Kidney capillary endothelial cell (primary cell): ENCODE measurements at regions not wholly inside any gene's neighbourhood (a gene's known extent, or its start where the extent isn't known, plus 50 kb on each side); places are given as distances from the start of the nearest gene placed in this dataset.
A peak's percentile ranks its signal among the peaks of the same experiment; 100 is the strongest.

ENCODE experiments used
- DNase-seq: peaks from one replicate; pipeline ENCODE4 v3.0.0-alpha.2; 2018; ENCODE audit warnings: low spot score

- no peak for DNase-seq
These were observed 792.0 kb downstream of the UQCRFS1 start for GRCh38 chr19:28420811-28421550.

- no peak for DNase-seq
These were observed 793.6 kb downstream of the UQCRFS1 start for GRCh38 chr19:28419312-28419711.

DNA sequence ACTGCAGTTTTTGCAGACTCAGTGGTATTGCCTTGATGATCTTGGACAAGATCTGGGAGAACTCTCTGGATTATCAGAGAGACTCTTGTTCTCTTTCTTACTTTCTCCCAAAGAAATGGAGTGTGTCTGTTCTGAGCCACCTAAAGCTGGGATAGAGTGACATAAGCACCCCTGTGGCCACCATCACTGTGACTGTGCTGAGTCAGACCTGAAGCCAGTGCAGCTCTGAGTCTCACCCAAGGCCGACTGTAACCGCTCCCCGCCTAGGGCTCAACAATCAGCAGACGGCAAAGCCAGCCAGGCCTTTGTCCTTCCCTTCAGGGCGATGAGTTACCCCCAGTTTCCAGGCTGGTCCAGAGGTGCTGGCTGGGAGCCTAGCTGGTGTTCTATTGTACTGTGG, 795.6 kb downstream of the UQCRFS1 start:
- no peak for DNase-seq

DNA sequence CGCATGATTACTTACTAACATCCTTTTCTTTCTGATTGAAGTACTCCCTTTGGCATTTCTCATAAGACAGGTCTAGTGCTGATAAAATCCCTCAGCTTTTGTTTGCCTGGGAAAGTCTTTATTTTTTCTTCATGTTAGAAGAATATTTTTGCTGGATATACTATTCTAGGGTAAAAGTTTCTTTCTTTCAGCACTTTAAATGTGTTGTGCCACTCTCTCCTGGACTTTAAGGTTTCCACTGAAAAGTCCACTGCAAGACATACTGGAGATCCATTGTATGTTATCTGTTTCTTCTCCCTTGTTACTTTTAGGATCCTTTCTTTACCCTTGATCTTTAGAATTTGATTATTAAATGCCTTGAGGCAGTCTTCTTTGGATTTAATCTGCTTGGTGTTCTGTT, 796.7 kb downstream of the UQCRFS1 start:
- DNase-seq: no peak

- no peak for DNase-seq
These were observed 798.2 kb downstream of the UQCRFS1 start for GRCh38 chr19:28414748-28415147.

- DNase-seq: no peak
These were observed 803.1 kb downstream of the UQCRFS1 start for GRCh38 chr19:28409859-28410258.

GRCh38 chr19:28406966-28407365, 806.0 kb downstream of the UQCRFS1 start:
- DNase-seq: no peak

DNA sequence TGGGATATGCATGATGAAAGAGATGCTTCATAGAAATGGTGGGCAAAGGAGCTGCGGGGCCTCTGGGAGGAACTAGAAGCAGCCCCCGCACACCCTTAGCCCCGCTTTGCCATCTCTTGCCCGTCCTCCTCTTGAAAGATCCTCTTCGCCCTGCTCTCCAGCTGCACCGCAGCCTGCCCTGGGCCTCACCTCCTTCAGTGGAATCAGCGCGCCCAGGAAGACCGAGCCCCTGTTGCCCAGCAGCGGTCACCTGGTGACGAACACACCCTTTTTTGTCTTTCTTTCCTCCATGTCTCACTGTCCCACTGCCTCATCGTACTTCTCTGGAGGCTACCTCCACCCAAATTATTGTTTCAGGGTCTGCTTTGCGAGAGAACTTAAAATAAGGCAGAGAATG, 807.6 kb downstream of the UQCRFS1 start:
- no peak for DNase-seq

DNA sequence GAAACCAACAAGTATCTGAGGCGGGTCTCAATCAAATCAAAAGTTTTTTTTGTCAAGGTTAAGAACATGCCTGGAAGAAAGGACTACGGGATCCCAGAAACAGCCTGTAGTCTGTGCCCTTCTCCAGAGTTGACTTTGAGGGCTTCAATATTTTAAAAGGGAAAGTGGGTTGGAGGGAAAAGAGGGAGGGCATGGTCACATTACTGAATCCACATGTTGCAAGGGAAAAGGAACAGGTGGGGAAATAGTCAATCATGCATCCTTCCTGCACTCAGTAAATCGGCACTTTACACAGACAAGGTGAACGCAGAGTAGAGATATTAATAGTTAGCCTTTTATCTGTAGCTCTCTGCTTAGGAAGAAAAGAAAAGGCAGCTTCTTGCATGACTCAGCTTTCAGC, 808.5 kb downstream of the UQCRFS1 start:
- no peak for DNase-seq

GRCh38 chr19:28403690-28404089, 809.3 kb downstream of the UQCRFS1 start:
- DNase-seq: peak; percentile 64

DNA sequence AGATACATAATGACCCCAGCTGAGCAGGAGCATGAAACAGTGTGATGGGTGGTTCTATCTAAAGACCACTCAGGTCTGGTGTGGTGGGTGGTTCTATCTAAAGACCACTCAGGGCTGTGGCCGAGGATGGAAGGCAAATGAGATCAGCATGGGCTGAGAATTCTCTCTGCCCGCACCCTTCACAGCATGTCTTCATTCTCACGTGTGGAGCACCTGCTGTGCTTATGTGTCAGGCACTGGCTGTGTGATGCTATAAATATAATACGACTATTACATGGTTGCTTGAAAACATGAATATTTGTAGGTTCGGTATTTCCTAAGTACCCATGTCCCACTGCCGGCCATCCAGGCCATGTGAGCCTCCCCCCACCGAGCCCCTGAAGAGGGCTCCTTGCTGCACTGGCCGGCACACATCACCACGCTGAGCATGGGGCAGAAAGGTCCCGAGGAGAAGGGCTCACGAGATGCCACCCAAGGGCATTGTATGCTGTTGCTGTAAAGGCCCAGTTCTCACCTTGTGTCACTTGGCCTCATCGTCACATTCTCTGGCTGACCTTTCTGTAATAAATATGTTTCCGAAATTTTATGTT, 810.2 kb downstream of the UQCRFS1 start:
- DNase-seq: no peak

- DNase-seq: peak; percentile 21
These were observed 811.1 kb downstream of the UQCRFS1 start for GRCh38 chr19:28401739-28402424.

- no peak for DNase-seq
These were observed 811.8 kb downstream of the UQCRFS1 start for GRCh38 chr19:28400953-28401671.

DNA sequence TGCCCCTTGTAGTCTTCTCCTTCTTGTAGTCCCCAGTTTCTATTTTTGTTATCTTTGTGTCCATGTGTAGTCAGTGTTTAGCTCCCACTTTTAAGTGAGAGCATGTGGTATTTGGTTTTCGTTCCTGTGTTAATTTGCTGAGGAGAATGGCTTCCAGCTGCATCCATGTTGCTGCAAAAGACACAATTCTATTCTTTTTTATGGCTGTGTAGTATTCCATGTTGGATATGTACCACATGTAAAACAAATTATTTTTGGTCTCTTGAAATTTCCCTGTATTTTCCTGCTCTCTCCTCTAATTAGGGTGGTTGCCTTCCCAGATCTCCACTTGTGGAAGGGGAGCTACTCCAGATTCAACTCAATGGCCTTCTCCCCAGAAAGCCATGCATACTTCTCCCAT, 813.8 kb downstream of the UQCRFS1 start:
- no peak for DNase-seq

DNA sequence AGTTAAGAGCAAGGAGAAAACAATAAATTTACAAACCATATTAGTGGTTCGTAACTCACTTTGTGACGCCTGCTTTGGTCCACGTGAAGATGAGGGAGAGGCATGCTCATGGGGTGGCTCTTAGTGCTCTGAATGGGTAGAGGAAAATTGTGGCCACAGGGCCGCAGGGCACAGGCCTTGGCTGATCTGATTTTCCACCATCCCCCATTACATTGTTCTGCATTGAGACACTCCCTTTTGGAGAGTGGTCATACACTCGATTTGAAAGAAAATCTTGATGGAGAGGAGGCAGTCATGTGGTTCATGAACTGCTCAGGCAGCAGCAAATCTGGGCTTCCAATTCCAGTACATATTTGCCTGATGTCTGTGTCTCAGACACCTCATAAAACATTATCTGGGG, 815.2 kb downstream of the UQCRFS1 start:
- no peak for DNase-seq

DNA sequence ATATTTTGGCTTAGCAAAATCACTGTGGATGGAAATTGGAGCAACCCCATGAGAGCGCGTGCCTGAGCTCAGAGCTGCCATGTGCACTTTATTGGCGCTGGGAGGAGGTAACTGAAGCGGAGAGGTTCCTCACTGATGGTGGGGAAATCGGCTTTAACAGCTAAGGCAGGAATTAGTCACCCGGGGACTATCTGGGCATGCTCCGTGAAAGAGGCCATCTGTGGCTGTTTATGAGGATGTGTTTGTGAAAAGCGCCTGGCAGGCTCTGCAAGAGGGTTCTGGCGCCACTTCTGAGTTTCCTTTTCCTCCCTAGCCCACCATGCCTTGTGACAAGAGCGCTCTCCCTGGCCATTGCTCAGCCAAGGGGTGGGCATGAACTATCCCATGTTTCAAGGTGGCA, 815.6 kb downstream of the UQCRFS1 start:
- DNase-seq: no peak

GRCh38 chr19:28396287-28396831, 816.6 kb downstream of the UQCRFS1 start:
- DNase-seq: no peak

DNA sequence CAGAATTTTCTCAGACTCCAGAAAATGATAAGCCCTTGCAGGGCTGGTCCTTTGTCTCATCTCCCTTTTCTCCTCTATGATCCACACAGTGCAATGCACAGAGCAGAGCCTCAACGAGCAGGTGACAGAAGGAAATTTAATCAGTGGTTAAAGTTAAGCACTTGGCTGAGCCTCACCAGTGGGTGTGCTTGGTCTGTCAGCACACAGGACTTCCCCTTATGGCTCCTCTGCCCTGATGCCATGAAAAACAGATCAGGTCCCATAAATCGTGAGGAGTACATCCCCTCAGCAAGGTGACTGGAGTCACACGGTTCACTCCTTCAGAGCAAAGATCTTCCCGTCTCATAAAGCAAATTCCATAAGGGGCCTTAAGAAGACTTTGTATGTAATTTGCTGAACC, 818.2 kb downstream of the UQCRFS1 start:
- DNase-seq: no peak

- peak; percentile 88 for DNase-seq
These were observed 819.2 kb downstream of the UQCRFS1 start for GRCh38 chr19:28393574-28394336.

- DNase-seq: no peak
These were observed 824.0 kb downstream of the UQCRFS1 start for GRCh38 chr19:28388988-28389387.

GRCh38 chr19:28387507-28387906, 825.4 kb downstream of the UQCRFS1 start:
- DNase-seq: no peak

DNA sequence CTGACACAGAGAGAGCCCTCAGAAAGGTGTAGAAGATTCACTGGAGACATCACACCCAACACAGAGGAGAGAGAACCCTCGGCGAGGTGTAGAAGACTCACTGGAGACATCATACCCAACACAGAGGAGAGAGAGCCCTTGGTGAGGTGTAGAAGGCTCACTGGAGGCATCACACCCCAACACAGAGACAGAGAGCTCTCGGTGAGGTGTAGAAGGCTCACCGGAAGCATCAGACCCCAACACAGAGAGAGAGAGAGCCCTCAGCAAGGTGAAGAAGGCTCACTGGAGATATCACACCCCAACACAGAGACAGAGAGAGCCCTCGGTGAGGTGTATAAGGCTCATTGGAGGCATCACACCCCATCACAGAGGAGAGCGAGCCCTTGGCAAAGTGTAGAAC, 826.5 kb downstream of the UQCRFS1 start:
- no peak for DNase-seq
